ENCODE measurements at regions not wholly inside any gene's neighbourhood (a gene's known extent, or its start where the extent isn't known, plus 50 kb on each side); places are given as distances from the start of the nearest gene placed in this dataset.

GRCh38 chr4:13285336-13285735 is 198.8 kb downstream of the RAB28 start:
- ATAC-seq (ENCODE audit: low read depth) (no peak), DNase-seq (no peak)
- no peak overlapping the region for H2AFZ ChIP-seq (ENCODE audit: insufficient read depth, low read depth, low read length, poor library complexity, severe bottlenecking)
- H3K4me3 Mint-ChIP-seq: no peak overlapping the region
- intact Hi-C loops (cut with micrococcal nuclease): no loop called here
- no peak for TF ChIP-seq EZH2 (IDR thresholded peaks at IDR 0.05; ENCODE audit: borderline replicate concordance, insufficient read depth, low read depth, low read length, poor library complexity, severe bottlenecking)
- no peak for TF ChIP-seq CTCF (IDR thresholded peaks at IDR 0.05)
- H3K4me1 Mint-ChIP-seq: no peaks in the 10 kb centered on the region
- H3K9me3 Mint-ChIP-seq (ENCODE audit: insufficient read depth): peaks cover 12% of the 10 kb centered on the region
- no peaks in the 10 kb centered on the region for H3K4me1 ChIP-seq (ENCODE audit: control insufficient read depth in 2 of 2, insufficient read depth in 2 of 2, low read length in 2 of 2)
- H4K20me1 ChIP-seq (ENCODE audit: control insufficient read depth, insufficient read depth, low read length, poor library complexity, severe bottlenecking): no peaks in the 10 kb centered on the region
- ChIA-PET POLR2A (no interaction called here), CTCF (no interaction called here)
- H3K27me3 ChIP-seq (replicated peaks in 1 of 4; ENCODE audit: control extremely low read depth in 1 of 4, control insufficient read depth in 3 of 4, insufficient read depth in 4 of 4, low read length in 3 of 4): no peaks in the 10 kb centered on the region
- no peak overlapping the region for H3K27ac ChIP-seq (ENCODE audit: low read length in 2 of 2)
- no peak overlapping the region for H3K9ac ChIP-seq (ENCODE audit: low read length)
- no peak overlapping the region for H3K27ac Mint-ChIP-seq
- no peak overlapping the region for H3K4me3 ChIP-seq (ENCODE audit: control extremely low read depth in 1 of 5, extremely low read depth in 1 of 5, insufficient read depth in 1 of 5, low read depth in 2 of 5, low read length in 4 of 5)
- no peaks in the 10 kb centered on the region for H3K36me3 ChIP-seq (replicated peaks in 1 of 2; ENCODE audit: control extremely low read depth in 1 of 2, control insufficient read depth in 1 of 2, extremely low read depth in 1 of 2, insufficient read depth in 2 of 2, low read length in 1 of 2)
- H3K79me2 ChIP-seq (ENCODE audit: control insufficient read depth, insufficient read depth, low read length): no peaks in the 10 kb centered on the region
- no peaks in the 10 kb centered on the region for H3K27me3 Mint-ChIP-seq
- H3K4me2 ChIP-seq (replicated peaks; ENCODE audit: low read depth, low read length, poor library complexity, severe bottlenecking): no peak overlapping the region
- peaks cover 2 to 3% (median 3%) of the 10 kb centered on the region in 3 donors for H3K9me3 ChIP-seq (ENCODE audit: control extremely low read depth in 1 of 3, control insufficient read depth in 2 of 3, insufficient read depth in 1 of 3, low read length in 2 of 3)

- Histone ChIP-seq H3K9me3 (ENCODE audit: control extremely low read depth in 1 of 3, control insufficient read depth in 2 of 3, insufficient read depth in 1 of 3, low read length in 2 of 3) (peaks cover 0 to 3% (median 2%) of the 10 kb centered on the region in 3 donors), H3K9ac (ENCODE audit: low read length) (no peak overlapping the region), H3K4me3 (ENCODE audit: control extremely low read depth in 1 of 5, extremely low read depth in 1 of 5, insufficient read depth in 1 of 5, low read depth in 2 of 5, low read length in 4 of 5) (no peak overlapping the region), H4K20me1 (ENCODE audit: control insufficient read depth, insufficient read depth, low read length, poor library complexity, severe bottlenecking) (no peaks in the 10 kb centered on the region), H3K36me3 (replicated peaks in 1 of 2; ENCODE audit: control extremely low read depth in 1 of 2, control insufficient read depth in 1 of 2, extremely low read depth in 1 of 2, insufficient read depth in 2 of 2, low read length in 1 of 2) (no peaks in the 10 kb centered on the region), H3K27ac (ENCODE audit: low read length in 2 of 2) (no peak overlapping the region), H3K27me3 (replicated peaks in 1 of 4; ENCODE audit: control extremely low read depth in 1 of 4, control insufficient read depth in 3 of 4, insufficient read depth in 4 of 4, low read length in 3 of 4) (no peaks in the 10 kb centered on the region), H3K4me2 (replicated peaks; ENCODE audit: low read depth, low read length, poor library complexity, severe bottlenecking) (no peak overlapping the region), H3K79me2 (ENCODE audit: control insufficient read depth, insufficient read depth, low read length) (no peaks in the 10 kb centered on the region), H3K4me1 (ENCODE audit: control insufficient read depth in 2 of 2, insufficient read depth in 2 of 2, low read length in 2 of 2) (no peaks in the 10 kb centered on the region), H2AFZ (ENCODE audit: insufficient read depth, low read depth, low read length, poor library complexity, severe bottlenecking) (no peak overlapping the region)
- WGBS (ENCODE audit: insufficient coverage): no CpG with 5 or more reads among the region's 2 CpGs
- CTCF ChIA-PET: no interaction called here
- POLR2A ChIA-PET: no interaction called here
- TF ChIP-seq EZH2 (IDR thresholded peaks at IDR 0.05; ENCODE audit: borderline replicate concordance, insufficient read depth, low read depth, low read length, poor library complexity, severe bottlenecking) (no peak), CTCF (IDR thresholded peaks at IDR 0.05) (no peak)
- no peak overlapping the region for H3K27ac Mint-ChIP-seq
- H3K27me3 Mint-ChIP-seq: no peaks in the 10 kb centered on the region
- H3K4me1 Mint-ChIP-seq: no peaks in the 10 kb centered on the region
- H3K9me3 Mint-ChIP-seq (ENCODE audit: insufficient read depth): peaks cover 12% of the 10 kb centered on the region
- H3K4me3 Mint-ChIP-seq: no peak overlapping the region
- intact Hi-C loops (cut with micrococcal nuclease): no loop called here
- ATAC-seq (ENCODE audit: low read depth) (no peak), DNase-seq (no peak)
Observed at GRCh38 chr4:13284932-13285331, 199.2 kb downstream of the RAB28 start.

Data from B cell (primary cell).